Kidney epithelial cell (primary cell): ENCODE measurements at regions not wholly inside any gene's neighbourhood (a gene's known extent, or its start where the extent isn't known, plus 50 kb on each side); places are given as distances from the start of the nearest gene placed in this dataset.

Source experiments
- DNase-seq: peaks from one replicate; pipeline ENCODE4 v3.0.0-alpha.2; 2010; ENCODE audit warnings: low read depth
- H3K27me3 ChIP-seq: 2 replicates; pipeline ENCODE4 v1.6.0; 2011; ENCODE audit warnings: low read length; ENCODE audit not compliant: control insufficient read depth, insufficient read depth
- H3K36me3 ChIP-seq: 2 replicates; pipeline ENCODE4 v1.5.1; 2011; ENCODE audit warnings: low read length; ENCODE audit not compliant: control insufficient read depth, insufficient read depth
- H3K4me3 ChIP-seq: 2 replicates; pipeline ENCODE4 v1.5.1; 2011; ENCODE audit warnings: low read depth, mild to moderate bottlenecking, control low read depth, low read length
- TF ChIP-seq, protein P1 (sequence below): IDR thresholded peaks from 2 replicates; pipeline ENCODE4 v1.5.1; 2011; ENCODE audit warnings: mild to moderate bottlenecking, moderate library complexity, low read length, control low read depth, inconsistent platforms; ENCODE audit not compliant: insufficient read depth, poor library complexity, severe bottlenecking

DNA sequence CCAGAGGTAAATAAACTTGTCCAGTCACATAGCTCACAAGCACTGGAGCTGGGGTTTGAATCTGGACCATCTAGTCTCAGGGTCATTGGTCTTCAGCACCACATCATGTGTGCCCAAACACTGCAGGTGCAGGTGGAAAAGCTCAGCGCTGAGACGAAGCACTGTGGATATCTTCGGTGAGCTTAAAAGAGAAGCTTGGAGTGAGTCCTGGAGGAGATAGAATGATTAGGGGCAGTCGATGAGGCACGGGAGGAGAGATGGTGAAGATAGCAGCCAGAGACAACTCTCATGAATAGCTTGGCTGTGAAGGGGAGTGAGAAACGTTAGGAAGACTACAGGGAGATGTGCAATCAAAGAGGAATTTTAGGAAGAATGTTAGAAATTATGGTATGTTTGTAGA lies 389.3 kb downstream of the FGF9 start:
- Histone ChIP-seq H3K4me3 (no peak overlapping the region), H3K36me3 (no peaks in the 10 kb centered on the region), H3K27me3 (no peaks in the 10 kb centered on the region)
- DNase-seq = no peak
- TF ChIP-seq, protein P1, sequence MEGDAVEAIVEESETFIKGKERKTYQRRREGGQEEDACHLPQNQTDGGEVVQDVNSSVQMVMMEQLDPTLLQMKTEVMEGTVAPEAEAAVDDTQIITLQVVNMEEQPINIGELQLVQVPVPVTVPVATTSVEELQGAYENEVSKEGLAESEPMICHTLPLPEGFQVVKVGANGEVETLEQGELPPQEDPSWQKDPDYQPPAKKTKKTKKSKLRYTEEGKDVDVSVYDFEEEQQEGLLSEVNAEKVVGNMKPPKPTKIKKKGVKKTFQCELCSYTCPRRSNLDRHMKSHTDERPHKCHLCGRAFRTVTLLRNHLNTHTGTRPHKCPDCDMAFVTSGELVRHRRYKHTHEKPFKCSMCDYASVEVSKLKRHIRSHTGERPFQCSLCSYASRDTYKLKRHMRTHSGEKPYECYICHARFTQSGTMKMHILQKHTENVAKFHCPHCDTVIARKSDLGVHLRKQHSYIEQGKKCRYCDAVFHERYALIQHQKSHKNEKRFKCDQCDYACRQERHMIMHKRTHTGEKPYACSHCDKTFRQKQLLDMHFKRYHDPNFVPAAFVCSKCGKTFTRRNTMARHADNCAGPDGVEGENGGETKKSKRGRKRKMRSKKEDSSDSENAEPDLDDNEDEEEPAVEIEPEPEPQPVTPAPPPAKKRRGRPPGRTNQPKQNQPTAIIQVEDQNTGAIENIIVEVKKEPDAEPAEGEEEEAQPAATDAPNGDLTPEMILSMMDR = no peak

DNA sequence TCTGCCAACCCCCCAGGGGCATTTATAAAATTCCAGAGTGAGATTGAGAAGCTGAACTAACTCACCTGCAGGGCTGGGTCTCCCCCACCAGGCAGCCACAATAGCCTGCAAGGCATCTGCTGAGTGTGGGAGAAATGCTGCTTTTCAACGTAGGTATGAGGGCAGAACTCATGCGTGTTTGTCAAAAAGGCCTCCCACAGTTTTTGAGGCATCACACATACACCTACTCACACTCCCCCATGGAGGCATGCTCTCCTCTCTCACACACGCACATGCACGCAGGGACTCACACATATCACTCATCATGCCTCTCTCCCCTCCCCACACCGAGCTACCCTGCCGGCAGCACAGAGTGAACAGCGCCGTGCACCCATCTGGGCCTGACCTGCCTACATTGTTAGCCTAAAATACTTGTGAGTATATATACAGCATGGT lies 390.5 kb downstream of the FGF9 start:
- TF ChIP-seq, protein P1 = no peak
- no peaks in the 10 kb centered on the region for H3K36me3 ChIP-seq
- no peak overlapping the region for H3K4me3 ChIP-seq
- no peak for DNase-seq
- no peaks in the 10 kb centered on the region for H3K27me3 ChIP-seq

DNA sequence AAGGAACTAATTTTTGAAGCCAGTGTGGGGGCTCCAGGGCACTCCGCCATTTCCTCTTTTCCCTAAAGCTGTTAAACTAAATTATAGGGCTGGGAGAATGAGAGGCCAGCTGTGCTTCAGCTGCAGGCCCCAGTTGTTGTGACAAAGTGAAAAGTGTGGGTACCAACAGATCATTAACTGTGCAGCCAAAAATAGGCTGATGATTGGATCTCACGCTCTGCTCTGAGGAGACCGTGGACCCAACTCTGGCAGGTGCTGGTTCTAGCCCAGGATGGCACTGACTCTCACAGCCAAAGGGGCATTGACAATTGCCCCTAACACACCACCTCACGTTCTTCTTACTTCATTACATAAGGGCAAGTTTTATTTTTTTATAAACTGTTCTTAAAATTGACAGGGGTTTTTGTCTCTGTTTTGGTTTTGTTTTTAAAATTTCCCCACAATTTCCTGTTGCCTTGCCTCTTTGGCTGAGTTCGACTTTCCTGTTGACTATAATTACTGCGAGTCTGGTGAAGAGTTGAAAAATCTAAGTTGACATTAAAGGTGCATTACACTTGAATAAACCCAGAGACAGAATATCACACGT lies 391.0 kb downstream of the FGF9 start:
- Histone ChIP-seq H3K36me3 (no peaks in the 10 kb centered on the region), H3K27me3 (no peaks in the 10 kb centered on the region), H3K4me3 (no peak overlapping the region)
- TF ChIP-seq, protein P1 = no peak
- DNase-seq = no peak

DNA sequence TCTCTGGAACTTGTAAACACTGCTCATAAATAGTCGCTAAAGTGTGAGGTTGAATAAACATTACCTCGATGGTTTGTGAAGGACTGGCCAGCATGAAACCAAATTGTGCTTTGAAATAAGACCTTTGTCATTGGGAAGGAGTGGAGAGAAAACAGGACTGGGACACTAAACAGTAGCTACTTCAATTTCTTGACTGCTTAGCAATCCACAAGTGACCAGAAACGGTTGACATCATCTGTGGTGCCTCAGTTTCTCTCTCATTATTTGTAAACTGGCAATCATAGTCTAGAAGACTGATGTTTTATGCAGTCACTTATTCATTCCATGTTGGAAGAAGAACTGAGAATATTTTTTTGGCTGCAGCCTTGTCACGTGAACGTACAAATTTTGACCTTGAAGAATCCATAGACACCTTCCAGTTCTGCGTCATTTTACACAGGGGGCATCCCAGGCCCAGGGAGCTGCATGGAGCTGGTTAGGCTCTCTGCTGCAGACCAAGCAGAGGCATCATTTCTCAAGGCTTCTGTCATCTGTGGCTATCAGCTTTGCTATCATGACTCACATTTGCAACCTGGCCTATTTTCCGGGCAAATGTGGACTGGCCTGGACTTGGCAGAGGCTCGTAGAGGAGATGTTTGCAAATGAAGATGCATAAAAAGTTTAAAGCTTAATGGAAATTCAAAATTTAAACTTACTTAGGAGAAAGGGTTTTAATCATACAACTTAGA lies 391.8 kb downstream of the FGF9 start:
- DNase-seq = no peak
- TF ChIP-seq, protein P1 = no peak
- H3K27me3 ChIP-seq = no peaks in the 10 kb centered on the region
- no peaks in the 10 kb centered on the region for H3K36me3 ChIP-seq
- no peak overlapping the region for H3K4me3 ChIP-seq

DNA sequence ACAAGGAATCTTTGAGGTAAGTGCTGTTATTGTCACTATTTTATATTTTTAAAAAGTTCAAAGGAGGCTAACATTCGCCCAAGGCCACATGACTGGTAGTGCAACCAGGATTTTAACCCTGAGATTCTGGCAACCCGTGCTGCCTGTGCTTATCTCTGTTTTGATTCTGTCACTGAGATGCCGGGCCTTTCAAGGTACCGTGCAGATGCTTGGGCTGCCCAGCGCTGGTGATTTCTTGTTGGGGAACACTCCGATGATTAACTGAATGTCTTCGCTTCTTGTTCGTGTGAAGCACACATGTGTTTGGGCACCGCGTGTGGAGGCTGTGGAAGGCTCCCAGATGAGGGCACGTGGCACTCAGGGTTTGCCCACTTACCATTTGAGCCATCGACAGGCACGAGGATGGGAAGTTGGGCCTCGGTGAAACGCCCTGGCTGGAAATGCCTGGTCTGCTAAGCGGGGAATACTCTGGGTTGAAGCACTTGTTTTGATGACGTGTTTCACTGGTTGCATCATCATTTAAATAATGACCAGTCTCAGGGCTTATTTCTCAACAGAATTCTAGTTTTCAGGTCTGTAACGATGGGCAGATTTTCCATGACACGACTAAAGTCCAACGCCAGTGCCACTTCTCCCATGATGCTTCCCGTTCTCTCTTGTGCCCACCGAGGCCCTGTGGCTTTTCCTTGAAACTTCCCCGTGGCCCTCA lies 392.7 kb downstream of the FGF9 start:
- no peaks in the 10 kb centered on the region for H3K36me3 ChIP-seq
- DNase-seq = no peak

More for the DNA sequence above, 392.7 kb downstream of the FGF9 start:
- H3K27me3 ChIP-seq = no peaks in the 10 kb centered on the region
- TF ChIP-seq, protein P1 = no peak
- H3K4me3 ChIP-seq = no peak overlapping the region
